Body of pancreas (tissue), 4 donors: ENCODE measurements at regions not wholly inside any gene's neighbourhood (a gene's known extent, or its start where the extent isn't known, plus 50 kb on each side); places are given as distances from the start of the nearest gene placed in this dataset.

ENCODE experiments used
- POLR2A ChIP-seq, 3 donors: fragments of 450-650 bp; IDR thresholded peaks; one replicate each; pipeline ENCODE4 v1.6.1; 2016; ENCODE audit warnings: antibody characterized with exemption in 3 of 3, mild to moderate bottlenecking in 2 of 3
- TF ChIP-seq, protein P1 (sequence below), 7 experiments: fragments of 450-650 bp in 4 of 7; fragments of 200-600 bp in 3 of 7; sonication (generic) in 3 of 7; IDR thresholded peaks; one replicate each; pipeline ENCODE4 v1.5.1; 2016 to 2019; ENCODE audit warnings: antibody characterized with exemption in 7 of 7

DNA sequence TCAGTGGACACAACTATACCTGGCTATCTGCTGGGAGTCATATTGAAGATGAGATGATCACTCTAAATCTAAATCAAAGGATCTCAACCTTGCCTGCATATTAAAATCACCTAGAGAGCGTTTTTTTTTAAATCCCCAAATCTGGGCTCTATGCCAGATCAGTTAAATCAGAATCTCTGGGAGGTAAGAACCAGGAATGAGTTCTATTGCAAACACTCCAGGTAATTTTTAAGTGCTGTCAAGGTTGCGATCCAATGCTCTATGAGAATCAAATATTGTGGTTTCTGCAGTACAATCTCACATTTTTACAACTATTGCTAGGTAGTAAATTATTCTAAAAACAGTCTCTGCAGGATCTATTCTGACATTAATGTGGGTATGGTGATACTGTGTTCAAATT, 202.3 kb upstream of the OR13F1 start:
- no peak for TF ChIP-seq POLR2A (IDR thresholded peaks at IDR 0.05)
- TF ChIP-seq, protein P1, sequence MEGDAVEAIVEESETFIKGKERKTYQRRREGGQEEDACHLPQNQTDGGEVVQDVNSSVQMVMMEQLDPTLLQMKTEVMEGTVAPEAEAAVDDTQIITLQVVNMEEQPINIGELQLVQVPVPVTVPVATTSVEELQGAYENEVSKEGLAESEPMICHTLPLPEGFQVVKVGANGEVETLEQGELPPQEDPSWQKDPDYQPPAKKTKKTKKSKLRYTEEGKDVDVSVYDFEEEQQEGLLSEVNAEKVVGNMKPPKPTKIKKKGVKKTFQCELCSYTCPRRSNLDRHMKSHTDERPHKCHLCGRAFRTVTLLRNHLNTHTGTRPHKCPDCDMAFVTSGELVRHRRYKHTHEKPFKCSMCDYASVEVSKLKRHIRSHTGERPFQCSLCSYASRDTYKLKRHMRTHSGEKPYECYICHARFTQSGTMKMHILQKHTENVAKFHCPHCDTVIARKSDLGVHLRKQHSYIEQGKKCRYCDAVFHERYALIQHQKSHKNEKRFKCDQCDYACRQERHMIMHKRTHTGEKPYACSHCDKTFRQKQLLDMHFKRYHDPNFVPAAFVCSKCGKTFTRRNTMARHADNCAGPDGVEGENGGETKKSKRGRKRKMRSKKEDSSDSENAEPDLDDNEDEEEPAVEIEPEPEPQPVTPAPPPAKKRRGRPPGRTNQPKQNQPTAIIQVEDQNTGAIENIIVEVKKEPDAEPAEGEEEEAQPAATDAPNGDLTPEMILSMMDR (IDR thresholded peaks at IDR 0.05) = no peak
